NCI-H2107 treated with DMSO at 0.1 percent for 48 hours (cell line): ENCODE measurements at regions not wholly inside any gene's neighbourhood (a gene's known extent, or its start where the extent isn't known, plus 50 kb on each side); places are given as distances from the start of the nearest gene placed in this dataset.
"Not testable (repeated sequence)": the region's sequence is repeated elsewhere in the genome, so short reads cannot be mapped to it uniquely, and the experiment has no call there.

Experiments used
- DNase-seq: peaks from one replicate; lab custom pipeline; 2025; ENCODE audit not compliant: unreplicated experiment; lab: John Stamatoyannopoulos, UW

DNA sequence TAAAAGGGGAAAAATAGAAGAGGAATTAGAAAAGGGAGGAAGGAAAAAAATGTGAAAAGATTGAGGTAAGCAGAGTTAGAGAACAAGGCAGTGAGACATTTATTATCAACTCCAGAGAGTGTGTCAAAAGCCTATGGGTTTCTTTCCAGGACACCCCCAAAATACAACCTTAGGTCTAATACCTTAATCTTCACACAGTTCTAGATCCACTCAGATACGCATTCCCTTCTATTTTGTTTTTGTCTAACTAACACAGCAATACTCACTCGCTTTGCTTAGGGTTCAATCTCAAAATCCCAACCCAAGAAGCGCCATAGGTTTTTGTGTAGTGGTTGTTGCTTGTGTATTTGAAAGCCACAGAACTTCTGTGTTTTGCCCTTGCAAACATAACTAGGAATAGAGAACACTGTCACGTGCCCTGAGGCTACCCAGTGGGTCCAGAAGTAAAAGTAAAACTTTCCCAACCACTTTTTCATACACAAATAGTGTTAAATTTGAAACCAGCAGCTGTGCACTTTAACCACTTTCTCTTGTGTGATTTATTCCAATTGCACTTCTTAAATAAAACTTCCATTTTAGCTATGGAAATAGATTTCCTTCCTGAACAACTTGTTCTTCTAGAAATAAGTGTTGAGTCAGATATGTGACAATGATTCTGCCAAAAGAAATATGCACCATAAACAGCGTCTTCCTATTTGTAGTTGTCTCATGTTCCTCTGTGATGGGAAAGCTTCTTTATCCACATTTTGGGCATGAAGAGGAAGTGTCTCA is 414.7 kb upstream of the GHITM start:
- DNase-seq = no peak

- no peak for DNase-seq
Observed at GRCh38 chr10:83725567-83725966, 413.7 kb upstream of the GHITM start.

DNA sequence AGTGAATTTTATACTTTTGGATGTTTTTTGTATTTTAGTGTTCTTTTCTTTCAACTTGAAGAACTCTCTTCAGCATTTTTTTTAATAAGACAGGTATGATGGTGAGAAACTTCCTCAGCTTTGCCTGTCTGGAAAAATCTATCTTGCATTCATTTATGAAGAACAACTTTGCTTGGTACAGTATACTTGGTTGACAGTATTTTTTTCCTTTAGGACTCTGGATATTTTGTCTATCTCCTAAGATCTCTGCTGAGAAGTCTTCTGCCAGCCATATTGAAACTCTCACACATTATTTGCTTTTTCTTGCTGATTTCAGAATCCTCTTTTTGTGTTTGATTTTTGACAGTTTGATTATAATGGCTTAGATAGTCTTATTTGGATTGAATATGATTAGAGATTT is 405.0 kb upstream of the GHITM start:
- no peak for DNase-seq

DNA sequence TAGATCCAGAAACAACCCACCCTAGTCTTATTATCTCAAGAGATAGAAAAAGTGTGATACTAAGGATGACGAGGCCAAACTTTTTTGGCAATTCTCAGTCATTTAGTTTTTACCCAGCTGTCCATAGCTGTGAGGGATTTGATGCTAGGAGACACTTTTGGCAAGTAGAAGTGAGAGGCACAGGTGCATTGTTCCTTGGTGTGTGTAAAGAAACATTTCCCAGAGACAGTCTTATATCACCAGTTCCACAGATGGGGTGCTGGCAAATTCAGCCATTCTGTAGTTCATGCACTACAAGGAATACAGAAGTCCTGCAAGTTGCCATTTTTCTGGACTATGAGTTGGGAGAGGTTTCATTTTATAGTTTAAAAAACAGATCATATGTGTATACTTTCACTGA is 403.3 kb upstream of the GHITM start:
- DNase-seq = no peak

DNA sequence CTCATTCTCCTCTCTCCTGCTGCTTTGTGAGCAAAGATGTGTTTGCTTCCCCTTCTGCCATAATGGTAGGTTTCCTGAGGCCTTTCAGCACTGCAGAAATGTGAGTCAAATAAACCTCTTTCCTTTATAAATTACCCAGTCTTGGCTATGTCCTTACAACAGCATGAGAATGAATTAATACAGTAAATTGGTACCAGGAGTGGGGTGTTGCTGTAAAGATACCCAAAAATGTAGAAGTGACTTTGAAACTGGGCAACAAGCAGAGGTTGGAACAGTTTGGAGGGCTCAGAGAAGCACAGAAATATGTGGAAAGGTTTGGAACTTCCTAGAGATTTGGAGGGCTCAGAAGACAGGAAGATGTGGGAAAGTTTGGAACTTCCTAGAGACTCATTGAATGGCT is 388.7 kb upstream of the GHITM start:
- no peak for DNase-seq

DNA sequence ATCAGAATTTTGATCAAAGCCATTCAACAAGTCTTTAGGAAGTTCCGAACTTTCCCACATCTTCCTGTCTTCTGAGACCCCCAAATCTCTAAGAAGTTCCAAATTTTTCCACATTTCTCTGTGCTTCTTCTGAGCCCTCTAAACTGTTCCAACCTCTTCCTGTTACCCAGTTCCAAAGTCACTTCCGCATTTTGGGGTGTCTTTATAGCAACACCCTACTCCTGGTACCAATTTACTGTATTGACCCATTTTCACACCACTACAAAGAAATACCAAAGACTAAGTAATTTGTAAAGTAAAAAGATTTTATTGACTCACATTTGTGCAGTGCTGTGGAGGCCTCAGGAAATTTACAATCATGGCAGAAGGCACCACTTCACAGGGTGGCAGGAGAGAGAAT is 385.8 kb upstream of the GHITM start:
- DNase-seq = no peak

DNA sequence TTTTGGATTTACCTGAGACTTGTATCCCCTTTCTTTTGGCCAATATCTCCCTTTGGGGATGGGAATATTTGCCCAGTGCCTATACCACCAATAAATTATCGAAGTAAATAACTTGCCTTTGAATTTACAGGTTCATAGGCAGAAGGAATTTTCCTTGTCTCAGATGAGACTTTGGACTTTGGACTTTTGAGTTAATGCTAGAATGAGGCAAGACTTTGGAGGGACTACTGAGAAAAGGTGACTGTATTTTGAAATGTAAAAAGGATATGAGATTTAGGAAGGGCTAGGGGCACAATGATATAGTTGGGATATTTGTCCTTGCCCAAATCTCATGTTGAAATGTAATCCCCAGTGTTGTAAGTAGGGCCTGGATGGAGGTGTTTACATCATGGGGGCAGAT is 384.5 kb upstream of the GHITM start:
- no peak for DNase-seq

DNA sequence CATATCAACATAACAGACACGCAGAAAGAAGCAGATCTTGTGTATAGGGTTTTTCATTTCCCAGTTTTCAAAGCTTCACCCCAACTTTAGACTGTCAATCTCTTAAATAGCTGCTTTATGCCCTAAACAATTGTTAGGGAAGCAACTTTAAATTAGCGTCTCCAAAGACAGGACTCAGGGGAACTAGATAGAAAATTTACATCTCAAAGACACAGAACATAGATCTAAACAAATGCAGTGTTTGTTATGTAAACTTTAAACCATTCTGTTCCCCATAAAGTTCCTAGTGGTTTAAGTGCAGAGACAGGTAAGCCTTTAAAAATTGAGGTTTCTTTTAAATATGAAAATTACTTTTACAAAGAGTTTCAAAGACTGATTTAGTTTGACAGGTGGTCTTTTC is 379.2 kb upstream of the GHITM start:
- no peak for DNase-seq

GRCh38 chr10:83764666-83765065 is 374.6 kb upstream of the GHITM start:
- DNase-seq = no peak

GRCh38 chr10:83765731-83766130 is 373.6 kb upstream of the GHITM start:
- no peak for DNase-seq

- no peak for DNase-seq
Observed at GRCh38 chr10:83769281-83769820, 370.0 kb upstream of the GHITM start.

- not testable (repeated sequence) for DNase-seq
Observed at GRCh38 chr10:83786701-83787100, 352.6 kb upstream of the GHITM start.

DNA sequence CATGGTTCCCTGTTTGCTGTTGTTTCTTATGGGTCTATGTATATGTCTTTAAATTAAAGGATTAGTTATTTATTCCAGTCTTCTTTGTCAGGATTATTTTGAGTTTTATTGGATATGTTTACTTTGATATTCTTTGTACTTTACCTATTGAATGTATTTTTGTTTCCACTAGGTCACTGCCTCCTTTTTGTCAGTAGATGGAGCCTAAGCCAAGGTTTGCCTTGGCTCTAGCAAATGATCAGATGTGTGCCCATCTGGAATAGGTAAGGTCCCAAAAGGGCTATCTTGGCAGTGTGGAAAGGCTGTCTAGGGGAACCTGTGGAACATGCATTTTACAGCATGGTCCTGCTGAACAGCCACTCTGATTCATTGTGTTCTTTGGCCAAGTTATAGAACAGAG is 337.3 kb upstream of the GHITM start:
- DNase-seq = no peak

DNA sequence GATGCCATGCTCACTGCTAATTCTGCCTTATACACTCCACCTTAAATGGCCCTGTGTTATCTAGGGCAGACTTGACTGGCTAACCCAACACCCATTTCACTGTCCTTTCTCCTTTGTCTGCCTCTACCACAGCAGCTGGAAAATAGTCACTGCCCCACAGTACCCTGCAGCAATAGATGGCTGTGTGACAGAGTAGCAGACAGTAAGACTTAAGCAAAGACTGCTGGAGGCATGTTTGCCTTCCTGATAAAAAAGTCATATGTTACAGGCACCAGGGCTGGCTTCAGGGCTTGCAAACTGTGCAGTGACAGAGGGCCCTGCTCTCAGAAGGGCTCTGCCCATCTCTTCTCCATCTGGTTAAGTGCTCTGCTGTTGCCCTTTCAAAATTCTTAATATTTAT is 332.6 kb upstream of the GHITM start:
- no peak for DNase-seq

DNA sequence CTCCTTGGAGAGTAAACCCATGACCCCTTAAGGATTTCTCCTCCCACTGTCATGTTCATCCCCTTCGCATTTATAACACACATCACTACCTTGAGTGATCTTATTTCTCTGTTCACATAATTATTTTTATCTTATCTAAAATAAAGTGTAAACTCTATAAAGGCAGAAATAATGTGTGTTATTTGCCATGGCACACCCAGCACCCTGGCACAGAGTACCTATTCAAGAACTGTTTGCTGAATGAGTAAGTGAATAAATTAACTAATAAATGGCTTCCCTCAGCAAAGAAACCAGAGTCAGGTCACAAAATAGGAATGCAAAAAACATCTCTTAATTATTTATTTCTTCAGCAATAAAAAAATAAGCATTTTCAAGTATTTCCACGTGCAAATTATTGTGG is 330.3 kb upstream of the GHITM start:
- DNase-seq = no peak

DNA sequence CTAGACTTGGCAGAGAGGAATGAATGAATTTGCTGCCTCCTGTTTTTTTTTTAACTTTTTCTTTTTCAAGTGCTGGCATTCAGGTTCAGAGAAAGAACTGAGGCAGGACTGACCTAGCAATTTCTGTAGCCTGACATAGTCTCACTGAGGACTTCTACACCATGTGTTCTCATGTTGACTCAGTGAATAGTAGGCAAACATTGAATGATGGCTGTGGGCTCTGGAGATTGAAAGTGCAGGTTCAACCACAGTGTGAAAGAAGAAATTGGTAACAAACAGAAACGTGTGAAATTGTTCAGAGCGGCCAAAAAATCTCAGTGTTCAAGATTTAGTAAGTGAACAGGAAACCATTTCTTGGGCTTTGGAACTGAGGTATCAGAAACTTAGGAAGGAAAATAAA is 322.4 kb upstream of the GHITM start:
- DNase-seq = no peak

DNA sequence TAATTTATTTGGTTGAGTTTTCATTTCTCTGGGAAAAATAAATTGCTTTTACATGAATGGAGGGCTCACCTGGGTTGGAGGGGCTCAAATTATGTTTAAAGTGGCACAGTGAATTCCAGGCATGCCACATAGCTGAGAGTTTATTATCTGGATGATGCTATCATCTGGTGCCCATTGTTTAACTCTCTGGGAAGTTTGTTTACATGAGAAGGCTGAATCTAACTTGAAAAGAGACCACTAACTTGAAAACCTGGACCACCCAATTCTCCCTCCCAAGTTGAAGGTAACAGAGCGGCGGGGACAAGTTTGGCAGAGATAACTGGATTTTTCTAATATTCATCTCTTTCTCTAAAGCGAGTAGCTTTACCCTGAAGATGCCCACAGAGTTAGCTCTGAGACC is 321.5 kb upstream of the GHITM start:
- no peak for DNase-seq

GRCh38 chr10:83819609-83820008 is 319.7 kb upstream of the GHITM start:
- DNase-seq = no peak

- DNase-seq = no peak
Observed at GRCh38 chr10:83820033-83820432, 319.3 kb upstream of the GHITM start.

DNA sequence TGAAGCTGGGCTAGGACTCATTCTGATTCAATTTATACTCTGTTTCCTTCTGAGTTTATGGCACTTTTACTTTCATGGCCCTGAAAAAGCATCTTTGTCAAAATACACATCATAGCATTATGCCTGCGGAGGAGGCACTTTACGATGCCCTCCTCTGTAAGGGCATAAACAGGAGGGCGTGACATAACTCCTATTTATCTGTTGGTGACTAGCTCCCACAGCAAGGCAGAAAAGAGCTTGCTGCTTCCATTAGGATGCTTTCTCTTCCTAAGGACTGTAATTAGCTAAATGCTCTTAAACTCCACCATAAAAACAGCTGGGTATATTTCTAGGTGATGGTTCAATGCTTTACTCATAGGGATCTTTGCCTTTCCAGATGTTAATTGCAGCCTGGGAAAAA is 315.2 kb upstream of the GHITM start:
- DNase-seq = no peak

DNA sequence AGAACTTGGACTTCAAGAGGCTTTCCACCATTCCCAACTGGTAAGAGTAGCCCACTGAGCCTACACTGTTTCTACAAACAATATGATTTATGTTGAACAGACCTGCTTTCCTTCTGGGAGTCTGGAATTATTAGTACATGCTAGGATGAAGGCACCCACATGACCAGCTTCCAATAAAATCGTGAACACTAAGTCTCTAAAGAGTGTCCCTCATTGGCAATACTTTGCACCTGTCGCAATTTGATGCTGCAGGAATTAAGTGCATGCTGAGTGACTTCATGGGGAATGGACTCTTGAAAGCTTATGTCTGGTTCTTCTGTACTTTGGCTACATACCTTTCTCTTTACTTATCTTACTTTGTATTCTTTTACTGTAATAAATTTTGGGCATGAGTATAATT is 305.2 kb upstream of the GHITM start:
- no peak for DNase-seq

DNA sequence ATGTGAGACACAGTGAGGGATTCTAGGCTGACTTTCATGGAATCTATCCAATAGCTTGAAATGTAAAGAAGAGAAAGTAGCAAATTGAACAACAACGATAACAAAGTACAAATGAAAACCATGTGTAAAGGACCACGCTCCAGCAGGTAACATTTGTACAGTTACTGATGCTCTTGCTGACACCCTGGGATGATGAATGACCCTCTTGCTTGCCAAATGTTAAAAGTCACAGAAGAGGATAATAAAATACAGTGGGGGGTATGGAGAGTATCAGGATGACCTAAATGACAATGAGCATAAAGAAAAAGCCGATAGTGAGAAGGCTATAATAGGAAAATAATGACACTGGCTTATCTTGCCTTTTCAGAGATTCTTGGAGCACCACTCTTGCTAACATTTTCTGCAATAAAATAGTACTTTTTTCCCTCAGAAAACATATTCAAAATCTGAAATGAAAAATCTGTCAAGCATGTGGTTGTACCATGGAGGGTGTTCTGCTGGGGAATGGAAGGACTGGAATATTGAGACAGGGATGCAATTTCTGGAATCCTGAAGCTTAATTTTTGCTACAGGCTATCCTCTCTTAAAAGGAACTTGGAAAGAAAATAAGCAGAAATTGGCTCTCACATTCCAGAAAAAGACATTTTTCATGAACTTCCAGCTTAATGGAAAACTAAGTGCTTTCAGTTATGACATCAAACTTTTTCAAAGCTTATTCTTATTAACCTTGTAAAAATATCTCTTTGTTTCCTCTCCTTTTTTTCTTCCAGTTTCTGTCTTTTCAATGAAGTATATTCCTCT is 303.2 kb upstream of the GHITM start:
- no peak for DNase-seq
